HEK293 (cell line): ENCODE measurements at regions not wholly inside any gene's neighbourhood (a gene's known extent, or its start where the extent isn't known, plus 50 kb on each side); places are given as distances from the start of the nearest gene placed in this dataset.

ENCODE experiments used
- BCL11A ChIP-seq: fragments of 450-650 bp; formaldehyde crosslinking; IDR thresholded peaks from 2 replicates; pipeline ENCODE4 v1.5.1; 2016; ENCODE audit warnings: low read depth, missing biosample characterization, missing genetic modification characterization
- CTCF ChIP-seq: fragments of 450-650 bp; formaldehyde crosslinking; IDR thresholded peaks from 2 replicates; pipeline ENCODE4 v1.5.1; 2016; ENCODE audit warnings: missing biosample characterization, missing genetic modification characterization
- REST ChIP-seq: fragments of 450-650 bp; formaldehyde crosslinking; IDR thresholded peaks from 2 replicates; pipeline ENCODE4 v1.5.1; 2016; ENCODE audit warnings: missing biosample characterization, missing genetic modification characterization
- SP2 ChIP-seq: fragments of 450-650 bp; formaldehyde crosslinking; IDR thresholded peaks from 2 replicates; pipeline ENCODE4 v1.5.1; 2016; ENCODE audit warnings: missing biosample characterization, missing genetic modification characterization
- ZBTB1 ChIP-seq: fragments of 450-650 bp; formaldehyde crosslinking; IDR thresholded peaks from 2 replicates; pipeline ENCODE4 v1.5.1; 2016; ENCODE audit warnings: missing biosample characterization, missing genetic modification characterization
- ZBTB21 ChIP-seq: fragments of 450-650 bp; formaldehyde crosslinking; IDR thresholded peaks from 2 replicates; pipeline ENCODE4 v1.5.1; 2017; ENCODE audit warnings: missing biosample characterization, missing genetic modification characterization
- ZBTB8A ChIP-seq: fragments of 450-650 bp; formaldehyde crosslinking; IDR thresholded peaks from 2 replicates; pipeline ENCODE4 v1.5.1; 2016; ENCODE audit warnings: missing biosample characterization, missing genetic modification characterization
- ZNF23 ChIP-seq: fragments of 450-650 bp; formaldehyde crosslinking; IDR thresholded peaks from 2 replicates; pipeline ENCODE4 v1.5.1; 2016; ENCODE audit warnings: missing biosample characterization, missing genetic modification characterization, borderline replicate concordance
- ZNF311 ChIP-seq: fragments of 450-650 bp; formaldehyde crosslinking; IDR thresholded peaks from 2 replicates; pipeline ENCODE4 v1.5.1; 2017; ENCODE audit warnings: missing biosample characterization, missing genetic modification characterization, borderline replicate concordance
- ZNF514 ChIP-seq: fragments of 450-650 bp; formaldehyde crosslinking; IDR thresholded peaks from 2 replicates; pipeline ENCODE4 v1.5.1; 2016; ENCODE audit warnings: missing biosample characterization, missing genetic modification characterization
- ZNF544 ChIP-seq: fragments of 450-650 bp; formaldehyde crosslinking; IDR thresholded peaks from 2 replicates; pipeline ENCODE4 v1.5.0; 2017; ENCODE audit warnings: missing biosample characterization, missing genetic modification characterization
- ZNF558 ChIP-seq: fragments of 450-650 bp; formaldehyde crosslinking; IDR thresholded peaks from 2 replicates; pipeline ENCODE4 v1.5.1; 2016; ENCODE audit warnings: missing biosample characterization, missing genetic modification characterization
- ZNF639 ChIP-seq: fragments of 450-650 bp; formaldehyde crosslinking; IDR thresholded peaks from 2 replicates; pipeline ENCODE4 v1.5.1; 2016; ENCODE audit warnings: missing biosample characterization, missing genetic modification characterization
- ZNF785 ChIP-seq: fragments of 450-650 bp; formaldehyde crosslinking; IDR thresholded peaks from 2 replicates; pipeline ENCODE4 v1.5.1; 2016; ENCODE audit warnings: missing biosample characterization, missing genetic modification characterization

GRCh38 chr19:23461120-23461519 lies 65.8 kb upstream of the ZNF91 start:
- TF ChIP-seq ZNF311 (tag by site-specific recombination) (no peak), ZNF514 (tag by site-specific recombination) (no peak), CTCF (no peak), SP2 (tag by site-specific recombination) (no peak), ZNF544 (no peak), ZNF785 (tag by site-specific recombination) (no peak), ZNF558 (tag by site-specific recombination) (no peak), BCL11A (tag by site-specific recombination) (no peak), ZNF23 (no peak), ZBTB21 (tag by site-specific recombination) (no peak), ZNF639 (tag by site-specific recombination) (no peak), ZBTB1 (tag by site-specific recombination) (no peak), ZBTB8A (tag by site-specific recombination) (no peak), REST (no peak)
